ENCODE measurements at regions not wholly inside any gene's neighbourhood (a gene's known extent, or its start where the extent isn't known, plus 50 kb on each side); places are given as distances from the start of the nearest gene placed in this dataset.

DNA sequence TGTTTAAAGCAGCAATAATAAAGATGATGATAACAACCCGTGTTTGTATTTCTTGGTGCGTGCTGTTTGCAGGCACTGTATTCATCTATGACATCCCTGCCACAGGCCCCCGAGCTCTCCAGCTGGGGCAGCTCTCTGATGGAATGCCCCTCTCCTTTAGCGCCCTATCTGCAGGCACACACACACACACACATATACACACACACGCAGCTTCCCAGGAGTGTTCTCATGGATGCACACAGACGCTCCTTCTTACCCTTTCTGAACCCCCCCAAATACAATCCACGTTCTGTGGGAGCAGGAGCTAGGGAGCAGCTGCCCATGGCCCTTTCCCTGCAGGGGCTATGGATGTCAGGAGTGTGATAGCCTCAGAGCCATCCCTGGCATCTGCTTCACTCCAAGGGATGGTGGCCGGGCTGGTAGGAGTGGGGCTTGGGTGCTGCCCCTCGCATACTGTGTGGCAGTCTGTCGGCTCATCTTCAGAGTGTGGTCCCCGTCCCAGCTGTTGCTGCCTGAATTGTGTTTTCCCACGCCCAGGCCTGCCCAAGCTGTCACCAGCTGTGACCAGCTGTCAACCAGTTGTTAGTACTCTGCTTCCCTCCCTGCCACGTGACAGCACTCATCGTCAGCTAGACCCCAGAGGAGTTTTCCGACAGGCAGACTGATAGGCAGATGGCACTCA is 50.8 kb upstream of the MYCN start:
- TF ChIP-seq, protein P1, sequence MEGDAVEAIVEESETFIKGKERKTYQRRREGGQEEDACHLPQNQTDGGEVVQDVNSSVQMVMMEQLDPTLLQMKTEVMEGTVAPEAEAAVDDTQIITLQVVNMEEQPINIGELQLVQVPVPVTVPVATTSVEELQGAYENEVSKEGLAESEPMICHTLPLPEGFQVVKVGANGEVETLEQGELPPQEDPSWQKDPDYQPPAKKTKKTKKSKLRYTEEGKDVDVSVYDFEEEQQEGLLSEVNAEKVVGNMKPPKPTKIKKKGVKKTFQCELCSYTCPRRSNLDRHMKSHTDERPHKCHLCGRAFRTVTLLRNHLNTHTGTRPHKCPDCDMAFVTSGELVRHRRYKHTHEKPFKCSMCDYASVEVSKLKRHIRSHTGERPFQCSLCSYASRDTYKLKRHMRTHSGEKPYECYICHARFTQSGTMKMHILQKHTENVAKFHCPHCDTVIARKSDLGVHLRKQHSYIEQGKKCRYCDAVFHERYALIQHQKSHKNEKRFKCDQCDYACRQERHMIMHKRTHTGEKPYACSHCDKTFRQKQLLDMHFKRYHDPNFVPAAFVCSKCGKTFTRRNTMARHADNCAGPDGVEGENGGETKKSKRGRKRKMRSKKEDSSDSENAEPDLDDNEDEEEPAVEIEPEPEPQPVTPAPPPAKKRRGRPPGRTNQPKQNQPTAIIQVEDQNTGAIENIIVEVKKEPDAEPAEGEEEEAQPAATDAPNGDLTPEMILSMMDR (IDR thresholded peaks at IDR 0.05): no peak
- no peak for TF ChIP-seq POLR2A (IDR thresholded peaks at IDR 0.05)

Measured in thyroid gland (tissue), 4 donors.